HG02981 (cell line): ENCODE measurements at regions not wholly inside any gene's neighbourhood (a gene's known extent, or its start where the extent isn't known, plus 50 kb on each side); places are given as distances from the start of the nearest gene placed in this dataset.
"Not testable (repeated sequence)": the region's sequence is repeated elsewhere in the genome, so short reads cannot be mapped to it uniquely, and the experiment has no call there.

Experiments used
- ATAC-seq: cut with Tn5 transposase; IDR thresholded peaks from one replicate; pipeline ENCODE4 v1.9.1; 2021; ENCODE audit warnings: mild to moderate bottlenecking, moderate library complexity; ENCODE audit not compliant: unreplicated experiment

DNA sequence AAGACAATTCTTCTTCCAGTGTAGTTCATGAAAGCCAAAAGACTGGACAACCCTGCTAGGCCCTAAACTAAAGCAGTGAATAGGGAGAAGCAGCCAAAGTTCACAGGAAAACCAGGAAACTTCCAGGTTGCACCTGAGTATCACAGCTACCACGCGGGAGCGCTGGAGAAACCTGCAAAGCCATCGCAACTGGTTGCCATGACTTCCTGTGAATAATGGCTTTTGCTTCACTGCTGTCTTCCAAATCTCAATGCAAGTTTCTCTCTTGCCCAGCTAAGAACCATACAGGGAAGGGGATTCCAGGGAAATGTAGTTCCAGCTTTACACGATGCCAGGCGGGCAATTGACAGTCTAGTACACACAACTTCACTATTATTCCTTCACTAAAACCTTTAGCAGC is 114.1 kb downstream of the GXYLT1 start:
- ATAC-seq, result no peak

- no peak for ATAC-seq
These were observed 117.1 kb downstream of the GXYLT1 start for GRCh38 chr12:42027546-42027945.

DNA sequence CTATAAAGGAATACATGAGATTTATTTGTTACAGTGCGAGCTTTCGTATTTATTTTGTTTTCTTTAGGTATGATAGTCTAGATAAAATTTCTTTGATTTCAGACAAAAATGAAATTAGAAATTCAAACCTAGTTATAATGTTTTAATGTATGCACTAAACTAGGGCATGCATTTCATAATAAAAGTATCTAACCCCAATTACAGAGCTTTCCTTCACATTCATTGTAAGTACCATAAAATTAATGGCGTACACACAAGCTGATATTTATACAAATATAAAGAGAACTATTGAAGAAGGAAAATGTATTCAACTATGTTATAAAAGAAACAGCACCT is 120.2 kb downstream of the GXYLT1 start:
- no peak for ATAC-seq

DNA sequence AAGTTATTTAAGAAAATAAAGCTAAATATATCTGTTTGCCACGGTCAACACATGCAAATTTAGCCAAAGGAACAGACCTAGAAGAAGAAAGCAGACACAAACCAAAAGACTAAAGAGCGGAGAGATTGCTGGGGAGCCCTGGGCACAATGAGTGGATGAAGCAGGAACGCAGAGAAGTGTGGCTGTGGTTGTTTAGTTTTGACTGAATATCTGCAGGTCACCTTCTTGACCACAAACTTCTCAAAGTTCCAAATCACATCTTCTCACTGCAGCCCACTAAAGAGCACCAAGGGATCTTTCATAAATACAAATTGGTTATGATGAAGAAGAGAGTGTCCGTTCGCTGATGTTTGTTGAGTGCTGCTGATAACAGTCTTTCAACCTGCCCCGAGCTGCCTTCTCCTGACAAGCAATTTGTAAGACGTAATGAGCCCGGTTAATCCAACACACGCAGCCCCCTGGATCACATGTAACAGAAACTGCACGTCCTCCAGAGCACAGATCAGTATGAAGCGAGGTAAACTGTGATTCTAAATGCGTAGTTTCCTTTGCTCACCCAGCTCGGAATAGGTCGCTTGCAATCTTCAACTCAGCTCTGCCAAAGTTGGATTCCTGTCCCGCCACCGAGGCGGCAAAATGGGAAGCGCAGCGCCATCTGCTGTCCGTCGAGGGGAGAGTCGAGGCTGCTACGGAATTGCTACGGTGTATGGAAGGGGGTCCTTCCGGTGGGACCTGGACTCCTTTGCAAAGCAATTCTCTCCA is 120.8 kb downstream of the GXYLT1 start:
- ATAC-seq, result peak; percentile 89

DNA sequence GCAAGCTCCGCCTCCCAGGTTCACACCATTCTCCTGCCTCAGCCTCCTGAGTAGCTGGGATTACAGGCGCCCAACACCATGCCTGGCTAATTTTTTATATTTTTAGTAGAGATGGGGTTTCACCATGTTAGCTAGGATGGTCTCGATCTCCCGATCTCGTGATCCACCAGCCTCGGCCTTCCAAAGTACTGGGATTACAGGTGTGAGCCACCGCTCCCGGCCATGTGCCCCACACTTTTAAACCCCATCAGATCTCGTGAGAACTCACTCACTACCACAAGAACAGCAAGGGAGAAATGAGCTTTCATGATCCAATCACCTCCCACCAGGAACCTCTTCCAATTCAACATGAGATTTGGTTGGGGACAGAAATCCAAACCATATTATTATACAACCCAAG is 122.7 kb downstream of the GXYLT1 start:
- not testable (repeated sequence) for ATAC-seq

- ATAC-seq, result no peak
These were observed 123.2 kb downstream of the GXYLT1 start for GRCh38 chr12:42021469-42021868.

DNA sequence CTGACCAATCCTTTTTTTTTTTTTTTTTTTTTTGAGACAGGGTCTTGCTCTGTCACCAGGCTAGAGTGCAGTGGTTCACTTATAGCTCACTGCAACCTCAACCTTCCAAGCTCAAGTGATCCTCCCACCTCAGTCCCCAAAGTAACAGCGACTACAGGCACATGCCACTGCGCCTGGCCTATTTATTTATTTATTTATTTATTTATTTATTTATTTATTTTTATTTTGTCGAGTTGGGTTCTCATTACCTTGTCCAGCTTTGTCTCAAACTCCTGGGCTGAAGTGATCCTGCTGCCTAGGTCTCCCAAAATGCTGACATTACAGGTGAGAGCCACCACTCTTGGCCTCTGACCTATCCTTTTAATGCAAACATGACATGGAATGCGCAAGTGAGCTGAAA is 124.4 kb downstream of the GXYLT1 start:
- no peak for ATAC-seq

- ATAC-seq, result no peak
These were observed 124.9 kb downstream of the GXYLT1 start for GRCh38 chr12:42019746-42020145.

GRCh38 chr12:42017051-42017450 is 127.6 kb downstream of the GXYLT1 start:
- no peak for ATAC-seq

- ATAC-seq, result no peak
These were observed 129.6 kb downstream of the GXYLT1 start for GRCh38 chr12:42015051-42015461.

DNA sequence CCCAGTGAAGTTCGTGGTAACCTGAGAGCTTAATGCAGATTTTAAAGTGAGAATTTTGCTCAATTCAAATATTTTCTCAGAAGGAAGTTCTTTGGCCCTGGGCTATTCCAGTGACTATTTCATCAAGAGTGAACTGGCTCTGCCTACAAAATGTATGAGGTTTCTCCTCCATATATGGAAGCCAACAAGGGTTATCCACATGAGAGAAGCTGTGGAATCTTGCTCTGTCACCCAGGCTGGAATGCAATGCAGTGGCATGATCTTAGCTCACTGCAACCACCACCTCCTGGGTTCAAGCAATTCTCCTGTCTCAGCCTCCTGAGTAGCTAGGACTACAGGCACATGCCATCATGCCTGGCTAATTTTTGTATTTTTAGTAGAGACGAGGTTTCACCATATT is 132.2 kb downstream of the GXYLT1 start:
- not testable (repeated sequence) for ATAC-seq

DNA sequence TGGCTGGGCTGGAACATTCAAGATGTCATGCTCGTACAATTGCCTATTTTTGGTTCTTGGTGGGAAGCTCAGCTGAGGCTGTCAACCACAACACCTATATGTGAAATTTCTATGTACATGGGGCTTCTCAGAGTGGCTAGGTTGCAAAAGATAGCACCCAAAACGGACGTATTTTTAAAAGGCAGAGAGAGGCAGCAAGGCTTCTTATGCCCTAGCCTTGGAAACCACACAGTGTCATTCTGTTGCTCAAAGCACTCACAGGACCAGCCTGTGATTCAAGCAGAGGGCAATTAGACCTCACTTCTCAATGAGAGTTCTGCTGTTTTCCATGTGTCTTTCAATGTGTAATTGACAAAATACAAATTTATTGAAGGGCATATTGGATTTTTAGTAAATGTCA is 134.0 kb downstream of the GXYLT1 start:
- ATAC-seq, result no peak

DNA sequence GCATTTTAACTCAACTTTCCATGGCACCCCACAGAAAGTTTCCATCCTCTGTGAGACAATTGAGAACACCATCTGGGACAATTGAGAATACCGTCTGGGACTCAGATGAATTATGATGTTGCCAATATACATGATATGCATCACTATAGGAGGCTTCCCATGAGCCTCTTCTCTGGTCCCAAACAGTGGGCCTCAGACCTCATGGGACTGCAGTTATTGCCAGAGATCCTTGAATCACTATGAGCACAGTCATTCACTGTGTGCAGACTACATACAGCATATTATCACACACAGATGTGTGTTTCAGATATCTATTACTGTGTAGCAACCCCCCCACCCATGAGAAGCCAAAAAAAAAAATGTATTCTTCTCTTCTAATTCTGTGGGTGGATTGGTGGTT is 134.4 kb downstream of the GXYLT1 start:
- ATAC-seq, result no peak

DNA sequence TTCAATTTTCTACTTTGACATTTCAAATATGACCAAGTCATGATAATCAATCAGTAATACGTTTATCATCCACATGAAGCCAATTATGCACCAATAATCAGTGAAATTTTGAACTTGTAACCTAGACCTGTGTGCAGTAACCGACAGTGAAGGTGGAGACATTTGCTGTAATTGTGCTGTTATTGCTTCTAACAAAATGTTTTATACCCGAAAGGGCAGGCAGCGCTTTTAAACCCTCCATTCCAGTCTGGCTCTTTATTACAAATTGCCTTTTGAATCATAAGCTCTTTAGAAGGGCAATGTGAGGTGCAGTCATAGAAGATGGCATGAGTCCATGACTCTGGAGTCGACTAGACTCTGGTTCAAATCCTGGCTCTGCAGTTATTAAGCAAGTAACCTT is 135.7 kb downstream of the GXYLT1 start:
- no peak for ATAC-seq

- no peak for ATAC-seq
These were observed 141.6 kb downstream of the GXYLT1 start for GRCh38 chr12:42003031-42003430.

- ATAC-seq, result no peak
These were observed 142.1 kb downstream of the GXYLT1 start for GRCh38 chr12:42002563-42002962.

DNA sequence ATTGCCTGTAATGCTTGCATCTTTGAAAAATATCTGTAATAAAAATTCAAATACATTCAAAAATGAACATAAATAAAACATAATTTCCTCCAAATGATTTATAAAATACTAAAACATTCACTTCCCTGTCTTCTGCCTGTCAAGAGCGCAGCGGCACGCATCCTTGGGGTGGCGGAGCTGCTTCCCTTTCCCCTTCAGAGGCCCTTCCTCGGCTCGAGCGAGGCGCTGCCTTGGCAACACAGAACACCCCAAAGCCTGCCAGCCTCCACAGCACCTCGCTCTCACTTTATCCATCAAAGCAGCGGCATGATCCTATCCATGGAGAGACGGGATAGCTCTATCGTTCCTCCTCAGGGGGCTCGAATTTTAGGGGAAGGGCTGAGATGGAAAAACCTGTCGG is 146.2 kb downstream of the GXYLT1 start:
- no peak for ATAC-seq

- no peak for ATAC-seq
These were observed 151.4 kb downstream of the GXYLT1 start for GRCh38 chr12:41993283-41993682.

DNA sequence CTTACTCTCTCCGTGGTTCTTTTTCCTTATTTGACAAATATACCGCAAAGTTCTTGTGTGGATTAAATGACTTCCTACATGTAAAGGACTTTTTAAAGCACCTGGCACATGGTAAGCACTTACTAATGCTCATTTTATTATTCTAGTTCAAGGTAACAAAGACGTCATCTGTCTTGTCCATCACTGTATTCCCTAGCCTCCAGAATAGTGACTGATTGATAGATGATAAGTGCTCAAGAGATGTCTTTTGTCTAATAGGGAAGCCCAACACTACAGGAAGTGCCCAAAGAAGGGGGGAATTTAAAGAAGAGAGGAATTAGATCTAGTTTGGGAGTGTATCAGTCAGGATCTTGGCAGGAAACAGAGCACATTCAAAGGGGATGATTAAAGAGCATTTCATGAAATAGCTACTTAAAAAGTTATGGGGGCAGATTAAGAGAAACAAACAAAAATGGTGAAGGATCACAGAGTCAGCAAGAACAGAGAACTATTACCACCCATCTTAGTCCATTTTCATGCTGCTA is 151.9 kb downstream of the GXYLT1 start:
- no peak for ATAC-seq

- ATAC-seq, result no peak
These were observed 152.7 kb downstream of the GXYLT1 start for GRCh38 chr12:41992022-41992421.

- ATAC-seq, result no peak
These were observed 156.0 kb downstream of the GXYLT1 start for GRCh38 chr12:41988715-41989114.

DNA sequence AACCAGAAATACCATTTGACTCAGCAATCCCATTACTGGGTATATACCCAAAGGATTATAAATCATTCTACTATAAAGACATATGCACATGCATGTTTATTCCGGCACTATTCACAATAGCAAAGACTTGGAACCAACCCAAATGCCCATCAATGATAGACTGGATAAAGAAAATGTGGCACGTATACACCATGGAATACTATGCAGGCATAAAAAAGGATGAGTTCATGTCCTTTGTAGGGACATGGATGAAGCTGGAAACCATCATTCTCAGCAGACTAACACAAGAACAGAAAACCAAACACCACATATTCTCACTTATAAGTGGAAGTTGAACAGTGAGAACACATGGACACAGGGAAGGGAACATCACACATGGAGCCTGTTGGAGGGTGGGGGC is 158.2 kb downstream of the GXYLT1 start:
- not testable (repeated sequence) for ATAC-seq

DNA sequence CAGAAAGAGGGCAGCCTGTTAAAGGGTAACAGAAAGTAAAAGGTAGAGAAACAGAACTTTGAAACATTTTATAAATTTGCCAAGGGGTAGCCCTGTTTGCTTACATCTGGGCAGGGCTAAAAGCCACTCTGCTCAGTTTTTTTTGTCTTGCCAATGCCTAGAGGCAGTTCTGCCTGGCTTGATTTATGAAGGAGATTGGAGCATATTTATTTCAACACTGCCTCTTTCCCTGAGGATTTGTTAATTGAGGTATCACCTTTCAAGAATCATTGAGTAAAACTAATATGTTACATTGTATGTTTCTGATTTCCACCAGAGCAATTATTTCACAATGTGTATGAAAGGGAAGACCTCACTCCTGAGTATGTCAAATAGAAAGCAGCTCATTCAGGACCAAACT is 160.8 kb downstream of the GXYLT1 start:
- no peak for ATAC-seq
